ENCODE measurements at regions not wholly inside any gene's neighbourhood (a gene's known extent, or its start where the extent isn't known, plus 50 kb on each side); places are given as distances from the start of the nearest gene placed in this dataset.

DNA sequence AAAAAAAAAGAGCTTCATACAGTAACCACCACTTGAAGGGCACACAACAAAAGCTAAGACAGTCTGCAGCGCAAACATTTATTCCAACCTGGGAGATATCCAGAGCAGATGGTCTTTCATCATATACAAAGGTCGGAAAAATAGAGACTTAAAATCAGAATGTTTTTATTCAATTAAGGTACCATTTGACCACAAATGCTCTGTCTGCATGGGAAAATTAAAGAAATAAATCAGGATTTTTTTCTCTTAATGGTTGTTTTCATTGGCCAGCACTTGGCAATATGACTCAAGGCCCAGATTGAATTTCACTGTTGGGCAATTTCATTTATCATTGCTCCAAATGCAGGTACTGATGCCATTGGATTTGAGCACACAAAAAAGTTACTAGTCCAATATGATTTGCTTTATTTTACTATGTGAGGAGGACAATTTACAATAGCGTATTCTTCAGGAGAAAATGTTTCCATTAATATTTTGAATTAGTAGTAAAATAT, 145.9 kb upstream of the AGTR1 start:
- TF ChIP-seq CREB1 (IDR thresholded peaks at IDR 0.05; ENCODE audit: low read depth) (no peak), RAD21 (IDR thresholded peaks at IDR 0.05; ENCODE audit: low read depth) (no peak)
- TF ChIP-seq, protein P1, sequence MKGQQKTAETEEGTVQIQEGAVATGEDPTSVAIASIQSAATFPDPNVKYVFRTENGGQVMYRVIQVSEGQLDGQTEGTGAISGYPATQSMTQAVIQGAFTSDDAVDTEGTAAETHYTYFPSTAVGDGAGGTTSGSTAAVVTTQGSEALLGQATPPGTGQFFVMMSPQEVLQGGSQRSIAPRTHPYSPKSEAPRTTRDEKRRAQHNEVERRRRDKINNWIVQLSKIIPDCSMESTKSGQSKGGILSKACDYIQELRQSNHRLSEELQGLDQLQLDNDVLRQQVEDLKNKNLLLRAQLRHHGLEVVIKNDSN (IDR thresholded peaks at IDR 0.05): no peak
